Stimulated activated CD4-positive, alpha-beta T cell treated with anti-CD3 and anti-CD28 coated beads, Interleukin-15, amount 100 ng/mL, for 1 hour (primary cell): ENCODE measurements at regions not wholly inside any gene's neighbourhood (a gene's known extent, or its start where the extent isn't known, plus 50 kb on each side); places are given as distances from the start of the nearest gene placed in this dataset.
"Not testable (repeated sequence)": the region's sequence is repeated elsewhere in the genome, so short reads cannot be mapped to it uniquely, and the experiment has no call there.

Source experiments
- DNase-seq, 2 donors: peaks; one replicate each; pipeline ENCODE4 v3.0.0-alpha.2; 2020; ENCODE audit warnings: low read depth in 1 of 2, low spot score in 1 of 2

DNA sequence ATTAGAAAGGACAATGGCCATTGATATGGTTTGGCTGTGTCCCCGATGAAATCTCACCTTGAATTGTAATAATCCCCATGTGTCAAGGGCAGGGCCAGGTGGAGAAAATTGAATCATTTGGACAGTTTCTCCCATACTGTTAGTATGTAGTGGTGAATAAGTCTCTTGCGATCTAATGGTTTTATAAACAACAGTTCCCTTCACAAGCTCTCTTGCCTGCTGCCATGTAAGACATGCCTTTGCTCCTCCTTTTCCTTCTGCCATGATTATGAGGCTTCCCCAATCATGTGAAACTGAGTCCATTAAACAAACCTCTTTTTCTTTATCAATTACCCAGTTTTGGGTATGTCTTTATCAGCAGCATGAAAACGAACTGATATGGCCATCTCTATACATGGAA is 302.7 kb downstream of the SFMBT2 start:
- no peak for DNase-seq

DNA sequence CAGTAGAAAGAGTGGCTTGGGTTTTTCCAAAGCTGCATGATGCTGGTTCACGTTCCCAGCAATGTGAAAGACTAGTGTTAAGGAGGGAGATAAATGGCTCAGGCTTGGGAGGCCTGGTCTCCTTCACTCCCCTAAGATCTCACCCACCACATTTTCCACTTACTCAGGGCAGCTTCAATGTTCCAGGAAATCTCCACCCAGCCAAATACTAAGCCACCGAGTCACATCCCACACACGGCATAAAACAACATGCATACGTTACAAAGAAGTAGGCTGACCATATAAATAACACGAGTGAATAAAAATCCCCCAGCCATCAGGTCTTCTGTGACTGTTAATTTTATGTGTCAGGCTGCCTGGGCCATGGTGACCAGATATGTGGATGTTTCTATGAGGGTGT is 303.5 kb downstream of the SFMBT2 start:
- no peak for DNase-seq

GRCh38 chr10:7104379-7104778 is 306.5 kb downstream of the SFMBT2 start:
- DNase-seq, result not testable (repeated sequence)

DNA sequence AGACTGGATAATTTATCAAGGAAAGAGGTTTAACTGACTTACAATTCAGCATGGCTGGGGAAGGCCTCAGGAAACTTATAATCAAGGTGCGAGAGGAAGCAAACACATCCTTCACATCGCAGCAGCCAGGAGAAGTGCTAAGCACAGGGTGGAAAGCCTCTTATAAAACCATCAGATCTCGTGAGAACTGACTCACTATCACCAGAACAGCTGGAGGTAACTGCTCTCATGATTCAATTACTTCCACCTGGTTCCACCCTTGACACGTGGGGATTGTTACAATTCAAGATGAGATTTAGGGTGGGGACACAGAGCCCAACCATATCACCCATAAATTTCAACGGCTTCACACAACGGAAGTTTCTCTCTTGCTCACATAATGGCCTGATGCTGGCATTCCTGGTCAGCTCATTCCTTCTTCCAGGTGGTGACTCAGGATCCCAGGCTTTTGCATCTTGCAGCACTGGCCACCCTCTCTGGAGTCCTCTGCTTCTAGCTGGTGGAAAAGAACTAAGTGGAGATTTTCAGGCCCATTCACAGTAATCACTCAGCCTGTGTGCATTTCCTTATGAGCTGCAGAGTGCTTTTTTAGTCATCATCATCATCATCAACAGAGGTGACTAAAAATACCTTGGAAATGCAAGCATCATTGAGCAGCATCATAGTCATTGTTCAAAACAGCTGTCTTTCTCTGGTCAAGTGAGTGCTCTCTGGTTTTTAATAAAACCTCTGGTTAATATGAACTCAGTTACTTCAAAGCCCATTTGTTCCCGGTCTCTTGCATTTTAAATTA is 308.1 kb downstream of the SFMBT2 start:
- no peak for DNase-seq

- no peak for DNase-seq
These were observed 308.8 kb downstream of the SFMBT2 start for GRCh38 chr10:7102084-7102483.

GRCh38 chr10:7101451-7101850 is 309.4 kb downstream of the SFMBT2 start:
- no peak for DNase-seq

GRCh38 chr10:7100032-7100702 is 310.7 kb downstream of the SFMBT2 start:
- no peak for DNase-seq

DNA sequence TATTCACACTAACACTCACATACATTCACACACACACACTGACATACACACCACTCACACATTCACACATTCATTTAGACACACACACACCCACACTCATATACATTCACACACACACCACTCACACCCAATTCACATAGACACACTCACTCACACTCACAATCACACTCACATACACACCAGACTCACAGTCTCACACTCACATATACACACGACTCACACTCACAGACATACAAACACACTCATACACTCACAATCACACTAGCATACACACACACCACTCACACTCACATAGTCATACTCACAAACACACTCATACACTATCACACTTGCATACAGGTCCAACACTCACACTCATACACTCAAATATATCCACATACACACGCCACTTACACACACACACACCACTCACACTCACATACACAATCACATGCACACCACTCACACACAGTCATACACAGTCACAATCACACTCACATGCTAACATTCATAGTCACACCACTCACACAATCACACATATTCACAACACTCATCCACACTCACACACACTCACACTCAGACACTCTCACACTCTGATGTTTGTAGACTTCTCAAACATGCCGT is 312.6 kb downstream of the SFMBT2 start:
- DNase-seq, result no peak

GRCh38 chr10:7094781-7095180 is 316.1 kb downstream of the SFMBT2 start:
- no peak for DNase-seq

DNA sequence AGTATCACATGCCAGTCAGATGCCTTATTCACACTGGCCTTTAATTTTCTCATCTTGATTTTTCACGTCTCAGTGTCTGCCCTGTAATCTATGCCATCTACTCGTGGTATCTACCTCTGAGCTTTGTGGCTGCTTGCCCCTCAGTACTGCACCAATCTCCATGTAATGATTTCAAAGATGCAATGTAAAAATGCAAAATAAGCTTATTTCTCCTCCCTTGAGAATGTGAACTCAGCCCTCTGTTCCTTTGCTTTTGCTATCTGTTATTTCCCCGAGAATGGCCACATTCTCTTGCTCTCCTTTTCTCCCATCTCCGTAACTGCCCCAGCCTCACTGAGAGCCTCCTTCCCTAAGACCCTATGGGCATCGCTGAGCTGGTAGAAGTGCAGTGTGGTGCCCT is 317.5 kb downstream of the SFMBT2 start:
- DNase-seq, result no peak

- DNase-seq, result no peak
These were observed 318.2 kb downstream of the SFMBT2 start for GRCh38 chr10:7092603-7093002.

- no peak for DNase-seq
These were observed 320.3 kb downstream of the SFMBT2 start for GRCh38 chr10:7090529-7090928.

DNA sequence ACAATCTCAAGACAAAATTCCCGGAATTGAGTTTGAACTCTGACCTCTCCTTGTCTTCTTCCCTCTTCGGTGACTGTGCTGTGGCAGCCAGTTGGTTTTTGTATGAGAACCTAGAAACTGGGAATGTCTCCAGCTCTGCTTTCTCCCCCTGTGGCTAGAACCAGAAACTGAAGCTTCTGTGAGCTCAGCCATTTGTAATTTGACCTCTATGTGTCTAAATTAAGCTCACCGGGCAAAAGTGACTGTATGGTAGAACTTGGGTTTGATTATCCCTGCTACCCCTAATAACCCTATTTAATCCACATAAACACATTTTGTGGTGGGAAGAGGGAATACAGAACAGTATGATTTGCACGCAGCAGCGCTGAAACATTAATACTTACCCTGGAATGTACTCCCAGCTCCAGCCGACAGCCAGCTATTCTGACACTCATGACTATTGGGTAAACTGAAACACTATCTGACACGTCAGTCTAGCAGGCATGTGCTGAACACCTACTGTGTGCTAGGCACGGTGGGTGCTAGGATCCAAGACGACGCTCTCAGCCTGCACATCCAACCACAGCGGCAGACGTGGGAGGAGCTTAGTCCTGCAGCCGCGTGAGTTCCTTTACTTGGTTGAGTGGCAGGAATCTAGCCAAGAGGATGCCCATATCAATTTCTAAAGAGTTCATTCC is 324.8 kb downstream of the SFMBT2 start:
- DNase-seq, result no peak

GRCh38 chr10:7085147-7085912 is 325.5 kb downstream of the SFMBT2 start:
- DNase-seq, result no peak

GRCh38 chr10:7084280-7085005 is 326.4 kb downstream of the SFMBT2 start:
- DNase-seq, result no peak

DNA sequence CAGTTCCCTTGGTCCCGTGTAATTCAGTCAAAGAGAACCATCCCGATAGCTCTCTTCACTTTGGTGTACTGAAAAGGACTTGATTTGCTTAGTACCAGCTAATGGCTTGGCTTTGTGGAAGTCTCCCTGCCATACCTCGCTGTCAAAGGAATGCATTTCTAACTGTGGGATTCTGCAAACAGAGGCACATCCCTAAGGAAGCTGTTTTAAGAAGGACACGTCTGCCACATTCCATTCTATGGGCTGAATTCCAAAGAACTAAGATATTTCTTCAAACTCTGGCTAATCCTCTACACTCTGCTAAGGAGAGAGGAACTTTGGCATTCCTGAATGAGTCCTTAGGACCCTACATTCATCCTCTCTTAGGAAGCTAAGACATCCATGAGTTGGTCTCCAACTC is 327.9 kb downstream of the SFMBT2 start:
- DNase-seq, result no peak

GRCh38 chr10:7077880-7078279 is 333.0 kb downstream of the SFMBT2 start:
- DNase-seq, result no peak

- DNase-seq, result no peak
These were observed 335.0 kb downstream of the SFMBT2 start for GRCh38 chr10:7075851-7076250.

GRCh38 chr10:7075110-7075509 is 335.7 kb downstream of the SFMBT2 start:
- no peak for DNase-seq

DNA sequence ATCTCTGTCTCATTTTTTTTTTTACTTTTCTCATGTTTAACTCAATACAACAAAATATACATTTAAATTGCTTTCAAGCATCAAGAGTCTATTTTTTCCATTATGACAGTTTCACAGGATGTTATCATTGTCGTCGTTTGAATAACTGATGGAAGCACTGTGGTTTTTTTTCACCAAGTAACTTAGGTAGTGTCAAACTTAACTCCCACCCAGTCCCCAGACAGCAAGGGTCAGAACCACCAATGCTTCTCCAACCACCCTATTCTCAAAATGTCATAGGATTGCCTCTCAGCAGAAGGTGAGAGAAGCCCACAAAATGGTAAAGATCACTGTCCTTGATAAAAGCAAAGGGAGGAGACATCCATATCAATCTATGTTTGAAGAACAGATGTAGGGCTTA is 339.4 kb downstream of the SFMBT2 start:
- no peak for DNase-seq
